DND-41 (cell line): ENCODE measurements at regions not wholly inside any gene's neighbourhood (a gene's known extent, or its start where the extent isn't known, plus 50 kb on each side); places are given as distances from the start of the nearest gene placed in this dataset.

Experiments
- ATAC-seq: fragments of 200-7000 bp; cut with Tn5 transposase; 3 replicates; pipeline ENCODE4 v1.9.1; 2021; ENCODE audit warnings: low read depth; ENCODE audit not compliant: insufficient read depth
- DNase-seq: peaks from one replicate; pipeline ENCODE4 v3.0.0-alpha.2; 2020
- H2AFZ ChIP-seq: 2 replicates; pipeline ENCODE4 v1.6.0; 2012; ENCODE audit warnings: low read depth, low read length
- H3K27ac ChIP-seq: 2 replicates; pipeline ENCODE4 v1.5.1; 2012; ENCODE audit warnings: low read length, inconsistent platforms
- H3K27me3 ChIP-seq: fragments of 200-600 bp; sonication (generic); 2 replicates; pipeline ENCODE4 v1.6.0; 2012; ENCODE audit warnings: low read length, mild to moderate bottlenecking, inconsistent platforms; ENCODE audit not compliant: insufficient read depth, poor library complexity
- H3K36me3 ChIP-seq: 2 replicates; pipeline ENCODE4 v1.5.1; 2012; ENCODE audit warnings: low read length, inconsistent platforms; ENCODE audit not compliant: insufficient read depth
- H3K4me1 ChIP-seq: 2 replicates; pipeline ENCODE4 v1.5.1; 2012; ENCODE audit warnings: mild to moderate bottlenecking, low read length; ENCODE audit not compliant: insufficient read depth
- H3K4me2 ChIP-seq: 2 replicates; pipeline ENCODE4 v1.6.0; 2012; ENCODE audit warnings: mild to moderate bottlenecking, moderate library complexity, low read length, inconsistent platforms; ENCODE audit not compliant: insufficient read depth
- H3K4me3 ChIP-seq, 2 experiments: fragments of 200-600 bp in 1 of 2; shearing (Covaris generic) in 1 of 2; 2 replicates each; pipeline ENCODE4 v1.5.1; 2012 to 2016; ENCODE audit warnings: inconsistent platforms in 2 of 2, low read length in 2 of 2, mild to moderate bottlenecking in 2 of 2, low read depth in 1 of 2, moderate library complexity in 1 of 2
- H3K79me2 ChIP-seq: 2 replicates; pipeline ENCODE4 v1.6.0; 2012; ENCODE audit warnings: low read length, inconsistent platforms; ENCODE audit not compliant: insufficient read depth
- H3K9ac ChIP-seq: 2 replicates; pipeline ENCODE4 v1.6.0; 2012; ENCODE audit warnings: low read depth, mild to moderate bottlenecking, inconsistent platforms, low read length, moderate library complexity
- H3K9me3 ChIP-seq: 2 replicates; pipeline ENCODE4 v1.5.1; 2012; ENCODE audit warnings: low read length, moderate library complexity, mild to moderate bottlenecking, inconsistent platforms; ENCODE audit not compliant: insufficient read depth, severe bottlenecking
- H4K20me1 ChIP-seq: 2 replicates; pipeline ENCODE4 v1.6.0; 2012; ENCODE audit warnings: low read length; ENCODE audit not compliant: insufficient read depth
- CTCF ChIP-seq: IDR thresholded peaks from 2 replicates; pipeline ENCODE4 v1.5.1; 2012; ENCODE audit warnings: borderline replicate concordance, low read length, moderate library complexity, mild to moderate bottlenecking; ENCODE audit not compliant: poor library complexity, severe bottlenecking; ENCODE audit errors: extremely low read depth
- EZH2 ChIP-seq: IDR thresholded peaks from 3 replicates; pipeline ENCODE4 v1.6.1; 2012; ENCODE audit warnings: borderline replicate concordance, low read depth, mild to moderate bottlenecking, moderate library complexity, low read length, inconsistent platforms; ENCODE audit not compliant: severe bottlenecking

- no peak for DNase-seq
- Histone ChIP-seq H3K9ac (no peak overlapping the region), H2AFZ (no peak overlapping the region), H3K27ac (no peak overlapping the region), H3K79me2 (no peaks in the 10 kb centered on the region), H4K20me1 (no peaks in the 10 kb centered on the region), H3K9me3 (no peaks in the 10 kb centered on the region), H3K4me3 (no peak overlapping the region), H3K4me2 (no peak overlapping the region), H3K36me3 (no peaks in the 10 kb centered on the region), H3K27me3 (no peaks in the 10 kb centered on the region), H3K4me1 (no peaks in the 10 kb centered on the region)
- ATAC-seq = no peak
- TF ChIP-seq CTCF = no peak
Observed at GRCh38 chr2:16151281-16151570, 210.9 kb downstream of the MYCN start.

GRCh38 chr2:16150456-16151280 is 210.3 kb downstream of the MYCN start:
- Histone ChIP-seq H3K79me2 (no peaks in the 10 kb centered on the region), H3K36me3 (no peaks in the 10 kb centered on the region), H3K27me3 (no peaks in the 10 kb centered on the region), H3K4me3 (no peak overlapping the region), H4K20me1 (no peaks in the 10 kb centered on the region), H3K9ac (no peak overlapping the region), H3K27ac (no peak overlapping the region), H3K4me1 (no peaks in the 10 kb centered on the region), H3K4me2 (no peak overlapping the region), H3K9me3 (no peaks in the 10 kb centered on the region), H2AFZ (no peak overlapping the region)
- no peak for TF ChIP-seq EZH2
- no peak for TF ChIP-seq CTCF
- DNase-seq (no peak), ATAC-seq (no peak)

GRCh38 chr2:16149349-16150243 is 209.2 kb downstream of the MYCN start:
- Histone ChIP-seq H3K4me2 (no peak overlapping the region), H3K36me3 (no peaks in the 10 kb centered on the region), H3K9me3 (no peaks in the 10 kb centered on the region), H4K20me1 (no peaks in the 10 kb centered on the region), H2AFZ (no peak overlapping the region), H3K9ac (no peak overlapping the region), H3K27me3 (no peaks in the 10 kb centered on the region), H3K4me1 (no peaks in the 10 kb centered on the region), H3K27ac (no peak overlapping the region), H3K4me3 (no peak overlapping the region), H3K79me2 (no peaks in the 10 kb centered on the region)
- DNase-seq (no peak), ATAC-seq (no peak)
- TF ChIP-seq CTCF = no peak
- no peak for TF ChIP-seq EZH2
